ENCODE measurements at regions not wholly inside any gene's neighbourhood (a gene's known extent, or its start where the extent isn't known, plus 50 kb on each side); places are given as distances from the start of the nearest gene placed in this dataset.

DNA sequence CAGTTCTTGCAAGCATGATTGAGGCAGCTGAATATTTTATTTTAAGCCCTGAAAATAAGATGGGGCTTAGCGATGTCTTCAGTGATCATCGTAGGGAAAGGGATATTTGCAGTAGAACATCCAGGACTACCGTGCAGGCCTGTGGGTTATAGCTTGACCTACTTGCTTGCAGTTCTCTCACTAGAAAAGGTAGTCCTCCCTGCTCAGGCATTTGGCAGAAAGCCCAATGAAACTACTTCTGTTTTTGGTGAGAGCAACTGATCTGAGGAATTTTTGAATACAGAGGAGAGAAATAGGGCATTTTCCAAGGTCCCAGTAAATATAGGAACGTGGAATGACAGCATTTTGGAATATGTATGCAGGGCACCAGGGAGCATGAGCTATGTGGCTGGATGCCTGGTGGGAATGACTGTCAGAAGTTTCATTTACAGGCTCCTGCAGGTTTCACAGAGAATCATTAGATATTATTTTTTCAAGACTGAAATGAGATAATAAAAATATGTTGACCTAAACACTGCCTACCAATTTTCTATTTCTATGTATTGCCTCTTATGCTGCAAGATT, 417.9 kb upstream of the ACTBL2 start:
- TF ChIP-seq, protein P1, sequence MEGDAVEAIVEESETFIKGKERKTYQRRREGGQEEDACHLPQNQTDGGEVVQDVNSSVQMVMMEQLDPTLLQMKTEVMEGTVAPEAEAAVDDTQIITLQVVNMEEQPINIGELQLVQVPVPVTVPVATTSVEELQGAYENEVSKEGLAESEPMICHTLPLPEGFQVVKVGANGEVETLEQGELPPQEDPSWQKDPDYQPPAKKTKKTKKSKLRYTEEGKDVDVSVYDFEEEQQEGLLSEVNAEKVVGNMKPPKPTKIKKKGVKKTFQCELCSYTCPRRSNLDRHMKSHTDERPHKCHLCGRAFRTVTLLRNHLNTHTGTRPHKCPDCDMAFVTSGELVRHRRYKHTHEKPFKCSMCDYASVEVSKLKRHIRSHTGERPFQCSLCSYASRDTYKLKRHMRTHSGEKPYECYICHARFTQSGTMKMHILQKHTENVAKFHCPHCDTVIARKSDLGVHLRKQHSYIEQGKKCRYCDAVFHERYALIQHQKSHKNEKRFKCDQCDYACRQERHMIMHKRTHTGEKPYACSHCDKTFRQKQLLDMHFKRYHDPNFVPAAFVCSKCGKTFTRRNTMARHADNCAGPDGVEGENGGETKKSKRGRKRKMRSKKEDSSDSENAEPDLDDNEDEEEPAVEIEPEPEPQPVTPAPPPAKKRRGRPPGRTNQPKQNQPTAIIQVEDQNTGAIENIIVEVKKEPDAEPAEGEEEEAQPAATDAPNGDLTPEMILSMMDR (conservative IDR thresholded peaks at IDR 0.05; ENCODE audit: low read depth, low read length) = no peak
- no peak for TF ChIP-seq EZH2 (IDR thresholded peaks at IDR 0.05; ENCODE audit: borderline replicate concordance, low read depth, low read length, poor library complexity, severe bottlenecking)
